COLO668 (cell line): ENCODE measurements at regions not wholly inside any gene's neighbourhood (a gene's known extent, or its start where the extent isn't known, plus 50 kb on each side); places are given as distances from the start of the nearest gene placed in this dataset.

ENCODE experiments used
- DNase-seq: peaks from one replicate; lab custom pipeline; 2025; ENCODE audit not compliant: unreplicated experiment; lab: John Stamatoyannopoulos, UW

DNA sequence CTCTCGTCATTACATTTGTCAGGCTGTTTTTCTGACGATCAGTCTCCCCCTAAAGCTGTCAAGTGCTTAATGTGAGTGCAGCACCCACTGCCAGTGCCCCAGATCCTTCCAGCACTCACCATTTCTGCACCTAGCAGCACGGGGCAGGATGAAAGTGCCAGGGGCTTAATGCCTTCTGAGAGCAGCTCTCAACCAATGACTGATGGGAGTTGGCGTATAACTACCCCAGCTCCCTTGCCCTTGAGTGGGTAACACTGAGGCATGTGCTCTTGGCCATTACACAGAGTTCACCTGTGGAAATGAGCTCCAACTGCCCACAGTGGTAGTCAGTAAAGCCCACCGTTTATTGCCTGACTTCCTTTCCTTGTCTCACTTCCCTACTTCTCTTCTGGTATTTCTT is 226.2 kb upstream of the BCOR start:
- no peak for DNase-seq

- DNase-seq, result no peak
Measured at GRCh38 chrX:40320819-40321218, 223.1 kb upstream of the BCOR start.

DNA sequence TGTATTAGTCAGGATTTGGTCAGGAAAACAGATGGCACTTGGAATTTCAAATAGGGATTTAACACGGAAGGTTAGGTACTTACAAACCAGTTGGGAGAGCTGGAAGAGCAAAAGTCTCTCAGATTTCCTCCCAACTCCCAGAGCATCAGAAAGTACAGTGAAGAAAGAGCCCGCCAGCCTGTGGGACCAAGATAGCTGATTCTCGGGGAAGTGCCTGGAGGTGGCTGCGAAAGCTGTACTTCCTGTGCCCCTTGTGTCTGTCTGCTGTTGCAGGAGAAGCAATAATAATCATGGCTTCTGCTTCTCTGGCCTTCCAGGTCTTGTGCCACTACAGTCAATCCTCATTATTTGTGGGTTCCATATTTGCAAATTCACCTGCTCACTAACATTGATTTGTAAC is 221.0 kb upstream of the BCOR start:
- DNase-seq, result no peak

GRCh38 chrX:40318076-40318475 is 220.3 kb upstream of the BCOR start:
- DNase-seq, result no peak

DNA sequence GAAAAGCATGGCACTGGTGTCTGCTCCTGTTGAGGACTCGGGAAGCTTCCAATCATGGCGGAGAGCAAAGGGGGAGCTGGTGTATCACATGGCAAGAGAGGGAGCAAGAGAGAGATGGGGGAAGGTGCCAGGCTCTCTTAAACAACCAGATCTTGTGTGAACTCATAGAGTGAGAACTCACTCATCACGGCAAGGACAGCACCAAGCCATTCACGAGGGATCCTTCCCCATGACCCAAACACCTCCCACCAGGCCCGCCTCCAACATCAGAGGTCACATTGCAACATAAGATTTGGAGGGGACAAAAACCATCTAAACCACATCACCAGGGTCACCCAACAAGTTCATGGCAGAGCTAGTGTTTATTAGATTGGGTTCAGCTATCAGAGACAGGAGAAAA is 218.7 kb upstream of the BCOR start:
- no peak for DNase-seq

DNA sequence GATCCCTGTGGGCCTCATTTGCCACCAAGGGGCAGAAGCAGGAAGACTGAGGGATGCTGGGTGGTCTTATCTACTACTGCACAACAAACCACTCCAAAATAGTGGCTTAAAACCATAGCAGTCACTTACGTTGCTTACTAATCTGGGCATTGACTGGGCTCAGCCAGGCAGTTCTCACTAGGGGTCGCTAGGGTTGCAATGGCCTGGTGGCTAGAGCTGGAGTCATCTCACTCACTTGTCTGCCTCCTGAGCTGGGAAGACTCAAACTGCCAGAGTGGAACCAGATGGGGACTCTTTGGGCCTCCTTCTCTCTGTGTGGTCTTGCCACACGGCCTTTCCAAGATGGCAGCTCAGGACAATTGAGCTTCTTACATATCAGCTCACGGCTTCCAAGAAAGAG is 216.3 kb upstream of the BCOR start:
- DNase-seq, result peak; percentile 1

DNA sequence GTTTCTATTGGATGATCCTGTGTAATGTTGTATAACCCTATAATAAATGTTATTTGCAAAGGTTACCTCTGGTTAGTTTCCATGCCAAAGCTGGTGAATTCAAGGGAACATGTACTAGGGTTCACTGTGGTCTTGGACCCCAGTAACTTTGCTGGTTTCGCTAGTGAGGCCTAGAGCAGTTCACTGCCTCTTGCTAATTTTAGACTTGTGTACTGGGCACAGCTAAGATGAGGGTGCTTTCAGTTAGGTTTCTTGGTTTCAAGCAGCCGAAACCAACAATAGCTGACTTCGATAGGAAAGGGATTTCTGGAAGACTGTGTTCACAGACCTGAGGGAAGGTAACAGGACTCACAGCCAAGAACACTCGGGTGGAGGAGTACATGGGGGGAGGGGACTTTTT is 215.5 kb upstream of the BCOR start:
- no peak for DNase-seq

- DNase-seq, result no peak
Measured at GRCh38 chrX:40310447-40310846, 212.7 kb upstream of the BCOR start.

DNA sequence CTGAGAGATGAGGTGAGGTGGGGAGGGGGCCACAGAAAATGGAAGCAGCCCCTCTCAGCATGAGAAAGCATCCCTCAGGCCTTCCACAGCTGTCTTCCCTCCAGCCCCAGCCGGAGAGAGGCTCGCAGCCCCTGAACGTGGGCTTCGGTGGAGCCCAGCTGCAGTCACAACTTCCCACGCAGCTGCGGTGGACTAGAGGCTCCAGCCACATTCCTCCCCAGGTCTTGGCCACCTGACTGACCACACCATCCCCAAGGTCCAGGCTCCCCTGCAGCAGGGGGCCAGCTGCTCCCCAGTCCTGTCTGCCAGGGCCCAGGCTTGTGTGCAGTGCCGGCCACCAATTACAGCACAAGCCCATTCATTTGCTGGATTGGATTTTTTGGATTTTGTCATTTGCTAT is 212.3 kb upstream of the BCOR start:
- DNase-seq, result no peak

DNA sequence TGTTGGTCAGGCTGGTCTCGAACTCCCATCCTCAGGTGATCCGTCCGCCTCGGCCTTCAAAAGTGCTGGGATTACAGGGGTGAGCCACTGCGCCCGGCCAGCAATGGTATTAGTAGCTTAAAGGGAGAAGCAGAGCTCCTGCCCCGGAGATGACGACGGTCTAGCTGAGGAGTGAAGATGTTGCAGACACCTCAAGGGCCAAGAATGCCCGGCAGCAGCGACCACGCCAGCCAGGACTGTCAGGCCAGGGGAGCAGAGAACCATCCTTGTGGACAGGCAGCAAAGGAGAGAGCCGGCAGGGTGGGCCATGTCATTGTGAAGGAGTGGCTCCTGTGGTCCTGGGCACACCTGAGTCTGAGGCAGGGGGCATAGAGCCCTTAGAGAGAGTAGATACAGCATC is 210.1 kb upstream of the BCOR start:
- DNase-seq, result no peak

DNA sequence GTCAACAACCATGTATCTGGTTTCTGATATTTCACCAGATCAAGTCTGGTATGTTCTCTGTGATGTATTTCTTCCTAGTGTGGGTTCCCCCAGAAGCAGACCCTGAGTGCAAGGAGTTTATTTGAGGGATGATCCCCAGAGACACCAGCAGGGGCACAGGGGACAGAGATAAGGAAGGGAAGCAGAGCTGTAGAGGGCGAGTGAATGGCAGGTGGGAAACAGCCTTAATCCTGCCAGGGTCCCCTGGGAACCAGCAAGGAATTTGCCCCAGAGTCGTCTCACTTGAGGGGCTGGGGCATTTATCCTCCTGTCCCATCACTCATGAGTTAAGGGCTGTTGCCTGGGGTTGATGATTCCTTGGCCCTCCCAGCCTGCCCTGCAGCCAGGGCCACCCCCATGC is 206.4 kb upstream of the BCOR start:
- DNase-seq, result no peak

GRCh38 chrX:40303256-40304077 is 205.7 kb upstream of the BCOR start:
- DNase-seq, result no peak

- no peak for DNase-seq
Measured at GRCh38 chrX:40300286-40300890, 202.6 kb upstream of the BCOR start.

DNA sequence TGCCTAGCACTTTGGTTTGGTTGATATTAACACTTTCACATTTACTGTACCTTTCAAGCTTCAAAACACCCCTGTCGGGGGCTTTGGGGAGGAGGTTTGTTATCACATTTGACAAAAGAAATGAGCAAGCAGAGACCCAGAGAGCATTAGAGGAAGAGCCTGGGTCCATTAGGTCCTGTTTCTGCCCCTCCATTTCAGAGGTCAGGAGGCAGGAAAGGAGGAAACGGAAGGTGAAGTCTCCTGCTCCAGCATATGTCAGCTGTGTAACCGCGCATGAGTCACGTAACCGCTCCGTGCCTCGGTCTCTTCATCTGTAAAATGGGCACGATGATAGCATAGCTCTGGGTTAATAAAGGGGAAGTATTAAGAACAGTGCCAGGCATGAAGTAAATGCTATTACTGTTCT is 201.9 kb upstream of the BCOR start:
- DNase-seq, result no peak

DNA sequence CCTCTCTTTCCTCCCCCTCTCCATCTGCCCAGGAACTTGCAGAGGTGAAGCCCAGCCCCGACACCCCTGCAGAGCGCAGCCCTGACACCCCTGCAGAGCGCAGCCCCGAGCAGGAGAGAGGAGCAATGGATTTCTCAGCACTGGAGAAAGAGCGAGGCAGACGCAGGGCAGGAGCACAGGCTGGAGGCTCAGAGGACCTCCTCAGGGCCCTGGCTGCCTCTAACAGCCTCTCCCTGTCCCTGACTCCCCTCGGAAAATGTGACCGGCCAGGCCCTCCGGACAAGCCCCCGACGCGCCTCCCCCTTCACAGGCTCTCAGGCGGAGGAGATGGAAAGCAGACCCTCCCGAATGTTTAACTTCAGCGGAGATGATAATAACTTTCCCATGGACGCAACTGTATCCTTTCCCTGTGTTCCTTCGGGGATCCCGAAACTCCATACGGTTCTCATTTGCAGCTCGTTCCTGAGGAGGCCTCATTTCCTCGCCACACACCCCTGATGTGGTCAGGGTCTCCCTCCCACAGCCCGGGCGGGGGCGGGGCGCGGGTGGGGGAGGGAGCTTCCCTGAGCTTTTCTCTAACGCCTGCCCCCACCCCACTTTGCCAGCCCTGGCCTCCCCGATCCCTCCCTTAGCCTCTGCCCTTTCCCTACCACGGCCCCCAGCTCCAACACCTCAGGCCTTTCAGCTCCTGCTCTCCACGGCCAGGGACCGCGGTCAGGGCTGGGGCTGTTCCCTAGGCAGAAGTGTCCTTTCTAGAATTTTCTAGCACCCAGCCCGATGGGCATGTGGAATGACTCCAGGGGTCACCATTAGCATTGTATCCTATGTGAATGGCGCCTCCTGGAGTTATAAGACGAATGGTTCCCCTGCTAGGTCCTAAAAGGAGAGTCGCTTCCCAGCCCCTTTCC is 201.1 kb upstream of the BCOR start:
- DNase-seq, result no peak

DNA sequence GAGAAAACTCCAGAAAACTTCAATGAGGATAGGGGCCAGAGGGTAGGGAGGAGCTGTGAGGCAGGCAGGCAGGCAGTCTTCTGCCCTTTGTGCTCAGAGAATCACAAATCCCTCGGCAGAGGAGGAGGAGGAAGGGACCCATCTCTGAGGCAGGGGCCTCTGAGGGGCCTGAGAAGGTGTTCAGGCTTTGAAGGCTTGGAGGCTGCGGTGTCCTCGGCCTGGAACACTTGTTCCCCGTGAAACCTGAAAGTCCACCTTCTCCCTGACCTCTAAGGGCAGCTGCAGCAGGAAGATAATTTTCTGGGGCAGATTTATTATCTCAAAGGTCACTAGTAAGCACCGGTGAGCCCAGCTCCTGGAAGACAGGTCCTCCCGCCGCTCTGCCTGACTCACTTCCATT is 200.3 kb upstream of the BCOR start:
- DNase-seq, result no peak

- no peak for DNase-seq
Measured at GRCh38 chrX:40291553-40291952, 193.8 kb upstream of the BCOR start.

DNA sequence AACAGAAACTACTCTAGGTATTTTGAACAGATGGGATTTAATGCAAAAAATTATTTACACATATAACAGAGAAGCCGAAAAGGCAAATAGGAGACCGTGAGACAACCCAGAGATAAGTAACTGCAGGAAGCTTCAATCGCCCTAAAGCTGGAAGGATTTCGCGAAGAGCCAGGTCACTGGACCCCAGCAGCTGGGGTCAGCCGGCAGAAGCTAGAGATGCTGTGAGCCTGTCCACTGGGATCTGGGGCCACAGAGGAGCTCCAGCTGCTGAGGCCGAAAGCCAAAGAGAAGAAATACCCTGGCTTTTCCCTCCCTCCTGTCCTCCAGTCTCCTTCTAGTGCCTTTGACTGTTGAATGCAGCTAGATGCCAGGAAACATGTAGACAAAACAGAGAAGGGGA is 192.8 kb upstream of the BCOR start:
- no peak for DNase-seq

DNA sequence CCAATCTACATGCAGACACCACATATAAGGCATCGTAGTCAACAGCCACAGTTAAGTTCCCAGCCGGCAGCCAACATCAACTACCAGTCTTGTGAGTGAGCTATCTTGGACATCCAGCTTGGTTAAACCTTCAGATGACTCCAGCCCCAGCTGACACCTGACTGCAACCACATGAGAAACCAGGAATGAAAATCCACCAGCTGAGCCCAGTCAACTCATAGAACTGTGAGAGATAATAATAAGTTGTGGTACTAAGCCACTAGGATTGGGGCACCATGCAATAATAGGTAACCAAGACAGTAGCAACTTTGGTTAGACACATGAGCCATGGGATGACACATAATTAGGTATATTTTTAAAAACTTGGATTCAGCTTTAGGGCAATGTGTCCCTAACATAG is 188.1 kb upstream of the BCOR start:
- no peak for DNase-seq

DNA sequence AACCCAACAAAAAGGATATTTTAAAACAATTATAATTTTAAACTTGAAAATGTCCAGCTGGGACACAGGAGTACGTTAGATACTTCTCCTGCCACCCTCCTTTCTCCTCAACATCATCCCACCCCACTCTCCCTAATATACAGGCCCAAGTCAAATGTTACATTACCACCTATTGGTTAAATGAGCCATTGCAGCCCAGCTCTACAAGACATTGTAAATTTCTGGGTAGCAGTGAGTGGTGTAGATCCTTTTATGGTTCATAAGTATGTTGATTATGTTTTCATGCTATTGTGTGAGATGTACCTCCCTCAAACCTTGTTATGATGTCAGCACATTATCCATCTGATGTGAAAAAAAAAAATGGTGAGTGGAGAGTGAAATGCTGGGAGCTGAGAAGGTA is 187.1 kb upstream of the BCOR start:
- DNase-seq, result no peak

DNA sequence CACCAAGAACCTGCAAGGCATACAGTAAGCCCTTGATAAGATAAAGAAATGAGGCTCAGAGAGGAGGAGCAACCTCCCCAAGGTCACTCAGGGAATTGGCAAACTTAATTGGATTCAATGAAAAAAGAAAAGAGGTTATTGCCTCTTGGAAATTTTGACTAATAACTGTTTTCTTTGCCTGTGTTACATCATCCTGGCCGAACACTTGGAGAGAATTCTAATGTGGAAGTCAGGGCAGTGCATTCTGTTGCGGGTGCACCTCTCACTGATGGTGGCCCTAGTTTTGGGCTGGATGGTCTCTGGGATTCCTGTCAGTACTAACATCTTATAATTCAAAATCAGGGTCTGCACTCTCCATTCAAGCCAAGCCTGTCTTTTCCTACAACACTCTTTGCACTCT is 186.2 kb upstream of the BCOR start:
- DNase-seq, result no peak
